IPS-18a (cell line): ENCODE measurements at regions not wholly inside any gene's neighbourhood (a gene's known extent, or its start where the extent isn't known, plus 50 kb on each side); places are given as distances from the start of the nearest gene placed in this dataset.
"Not testable (repeated sequence)": the region's sequence is repeated elsewhere in the genome, so short reads cannot be mapped to it uniquely, and the experiment has no call there.

Experiments used
- H3K27ac ChIP-seq: one replicate; pipeline ENCODE4 v1.5.1; 2013; ENCODE audit warnings: low read length
- H3K27me3 ChIP-seq: one replicate; pipeline ENCODE4 v1.6.1; 2013; ENCODE audit warnings: mild to moderate bottlenecking, low read length; ENCODE audit not compliant: control insufficient read depth, insufficient read depth
- H3K36me3 ChIP-seq: one replicate; pipeline ENCODE4 v1.6.1; 2013; ENCODE audit warnings: low read depth, low read length; ENCODE audit not compliant: control insufficient read depth
- H3K4me1 ChIP-seq: one replicate; pipeline ENCODE4 v1.6.1; 2013; ENCODE audit warnings: low read depth, low read length; ENCODE audit not compliant: control insufficient read depth
- H3K4me3 ChIP-seq: one replicate; pipeline ENCODE4 v1.5.1; 2013; ENCODE audit warnings: low read length
- H3K9ac ChIP-seq: one replicate; pipeline ENCODE4 v1.6.1; 2013; ENCODE audit warnings: mild to moderate bottlenecking, low read length, moderate library complexity
- H3K9me3 ChIP-seq: one replicate; pipeline ENCODE4 v1.6.1; 2013; ENCODE audit warnings: low read depth, low read length; ENCODE audit not compliant: control insufficient read depth

GRCh38 chr17:37813751-37814150 is 68.9 kb upstream of the HNF1B start:
- H3K9ac ChIP-seq, result no peak overlapping the region
- peaks cover 3% of the 10 kb centered on the region for H3K4me1 ChIP-seq
- no peaks in the 10 kb centered on the region for H3K9me3 ChIP-seq
- no peaks in the 10 kb centered on the region for H3K36me3 ChIP-seq
- no peak overlapping the region for H3K27ac ChIP-seq
- no peaks in the 10 kb centered on the region for H3K27me3 ChIP-seq
- no peak overlapping the region for H3K4me3 ChIP-seq

DNA sequence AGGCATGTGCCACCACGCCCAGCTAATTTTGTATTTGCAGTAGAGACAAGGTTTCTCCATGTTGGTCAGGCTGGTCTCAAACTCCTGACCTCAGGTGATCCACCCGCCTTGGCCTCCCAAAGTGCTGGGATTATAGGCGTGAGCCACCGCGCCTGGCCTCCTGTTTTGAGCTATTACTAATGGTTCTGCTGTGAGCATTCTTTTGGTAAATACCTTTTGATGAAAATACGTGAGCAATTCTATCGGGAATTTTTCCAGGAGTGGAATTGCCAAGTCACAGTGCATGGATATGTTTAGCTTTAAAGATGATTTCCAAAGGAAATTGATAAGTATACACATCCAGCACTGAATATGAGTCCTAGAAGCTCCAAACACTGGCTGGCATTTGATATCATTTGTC is 64.0 kb upstream of the HNF1B start:
- H3K27me3 ChIP-seq, result not testable (repeated sequence)

DNA sequence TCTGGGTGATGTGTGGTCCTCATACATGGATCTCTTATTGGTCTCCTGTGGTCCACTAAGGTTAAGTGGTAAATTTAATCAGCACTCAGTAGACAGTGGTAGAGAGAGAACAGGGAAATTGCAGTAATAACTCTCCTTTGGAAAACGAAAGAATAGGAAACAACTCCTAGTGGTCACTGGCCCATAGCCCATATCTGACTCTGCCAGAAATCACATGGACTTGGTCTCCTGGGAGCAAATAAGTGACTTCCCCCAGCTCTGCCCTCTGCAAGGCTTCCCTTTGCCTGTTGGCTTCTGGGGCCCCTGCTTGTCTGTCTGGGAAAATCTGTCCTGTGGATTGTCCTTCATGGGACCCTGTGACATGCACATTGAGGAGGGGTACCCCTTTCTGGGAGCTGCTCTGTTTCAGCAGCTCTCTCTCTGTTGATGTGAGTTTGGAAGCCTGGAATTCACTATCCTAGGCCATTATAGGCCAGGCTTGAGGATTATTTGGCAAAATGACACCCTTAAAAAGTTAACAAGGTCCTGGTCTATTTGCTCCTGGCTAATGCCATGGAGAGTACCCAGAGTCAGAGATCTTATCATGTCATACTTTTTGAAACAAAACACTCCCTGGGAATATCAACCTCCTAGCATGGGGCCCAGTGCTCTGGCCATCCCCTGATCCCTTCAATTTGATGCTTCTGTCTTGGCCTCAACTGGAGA is 58.0 kb upstream of the HNF1B start:
- Histone ChIP-seq H3K27ac (no peak overlapping the region), H3K4me1 (no peaks in the 10 kb centered on the region), H3K27me3 (no peaks in the 10 kb centered on the region), H3K4me3 (no peak overlapping the region), H3K36me3 (no peaks in the 10 kb centered on the region), H3K9me3 (no peaks in the 10 kb centered on the region), H3K9ac (no peak overlapping the region)

More for the DNA sequence above, 64.0 kb upstream of the HNF1B start:
- not testable (repeated sequence) for H3K36me3 ChIP-seq, H3K9ac ChIP-seq, H3K4me3 ChIP-seq, H3K9me3 ChIP-seq, H3K4me1 ChIP-seq, H3K27ac ChIP-seq

GRCh38 chr17:37802061-37802595 is 57.3 kb upstream of the HNF1B start:
- Histone ChIP-seq H3K4me3 (no peak overlapping the region), H3K9ac (no peak overlapping the region), H3K36me3 (no peaks in the 10 kb centered on the region), H3K4me1 (no peaks in the 10 kb centered on the region), H3K27ac (no peak overlapping the region), H3K9me3 (no peaks in the 10 kb centered on the region), H3K27me3 (no peaks in the 10 kb centered on the region)

GRCh38 chr17:37801171-37801570 is 56.3 kb upstream of the HNF1B start:
- Histone ChIP-seq H3K36me3 (no peaks in the 10 kb centered on the region), H3K4me3 (no peak overlapping the region), H3K9me3 (no peaks in the 10 kb centered on the region), H3K27ac (no peak overlapping the region), H3K9ac (no peak overlapping the region), H3K27me3 (no peaks in the 10 kb centered on the region), H3K4me1 (no peaks in the 10 kb centered on the region)

- Histone ChIP-seq H3K9me3 (no peaks in the 10 kb centered on the region), H3K27me3 (no peaks in the 10 kb centered on the region), H3K4me1 (no peaks in the 10 kb centered on the region), H3K27ac (no peak overlapping the region), H3K4me3 (no peak overlapping the region), H3K36me3 (no peaks in the 10 kb centered on the region), H3K9ac (no peak overlapping the region)
These were observed 52.3 kb upstream of the HNF1B start for GRCh38 chr17:37797206-37797605.

GRCh38 chr17:37796076-37796475 is 51.2 kb upstream of the HNF1B start:
- H3K9me3 ChIP-seq, result no peaks in the 10 kb centered on the region
- H3K27ac ChIP-seq, result no peak overlapping the region
- no peaks in the 10 kb centered on the region for H3K36me3 ChIP-seq
- no peak overlapping the region for H3K4me3 ChIP-seq
- no peak overlapping the region for H3K9ac ChIP-seq
- no peaks in the 10 kb centered on the region for H3K27me3 ChIP-seq
- no peaks in the 10 kb centered on the region for H3K4me1 ChIP-seq
